Activated naive CD4-positive, alpha-beta T cell (primary cell): ENCODE measurements at regions not wholly inside any gene's neighbourhood (a gene's known extent, or its start where the extent isn't known, plus 50 kb on each side); places are given as distances from the start of the nearest gene placed in this dataset.

Source experiments
- DNase-seq, 4 experiments: peaks; one replicate each; lab custom pipeline; 2025; lab: John Stamatoyannopoulos, UW

GRCh38 chr18:44061438-44061837 is 619.2 kb upstream of the SETBP1 start:
- no peak for DNase-seq

GRCh38 chr18:44062345-44062744 is 618.3 kb upstream of the SETBP1 start:
- DNase-seq, result no peak

GRCh38 chr18:44065206-44065605 is 615.5 kb upstream of the SETBP1 start:
- no peak for DNase-seq

- DNase-seq, result no peak
Measured at GRCh38 chr18:44066541-44066940, 614.1 kb upstream of the SETBP1 start.

- no peak for DNase-seq
Measured at GRCh38 chr18:44067186-44067585, 613.5 kb upstream of the SETBP1 start.

- no peak for DNase-seq
Measured at GRCh38 chr18:44075038-44075437, 605.6 kb upstream of the SETBP1 start.

GRCh38 chr18:44079606-44080005 is 601.1 kb upstream of the SETBP1 start:
- DNase-seq, result no peak

- no peak for DNase-seq
Measured at GRCh38 chr18:44080054-44080453, 600.6 kb upstream of the SETBP1 start.

GRCh38 chr18:44089732-44090131 is 591.0 kb upstream of the SETBP1 start:
- DNase-seq, result no peak

- no peak for DNase-seq
Measured at GRCh38 chr18:44090453-44090852, 590.2 kb upstream of the SETBP1 start.

- DNase-seq, result no peak
Measured at GRCh38 chr18:44093253-44093652, 587.4 kb upstream of the SETBP1 start.

GRCh38 chr18:44096016-44096415 is 584.7 kb upstream of the SETBP1 start:
- DNase-seq, result no peak

GRCh38 chr18:44098551-44099098 is 582.1 kb upstream of the SETBP1 start:
- no peak for DNase-seq

- DNase-seq, result no peak
Measured at GRCh38 chr18:44107187-44107586, 573.5 kb upstream of the SETBP1 start.

GRCh38 chr18:44111337-44111736 is 569.4 kb upstream of the SETBP1 start:
- DNase-seq, result no peak

GRCh38 chr18:44117821-44118220 is 562.9 kb upstream of the SETBP1 start:
- no peak for DNase-seq

GRCh38 chr18:44119607-44120006 is 561.1 kb upstream of the SETBP1 start:
- DNase-seq, result no peak

GRCh38 chr18:44123743-44124142 is 556.9 kb upstream of the SETBP1 start:
- DNase-seq, result no peak

GRCh38 chr18:44125446-44125845 is 555.2 kb upstream of the SETBP1 start:
- DNase-seq, result no peak

GRCh38 chr18:44126598-44126997 is 554.1 kb upstream of the SETBP1 start:
- no peak for DNase-seq

- no peak for DNase-seq
Measured at GRCh38 chr18:44128365-44128764, 552.3 kb upstream of the SETBP1 start.

GRCh38 chr18:44130376-44130942 is 550.2 kb upstream of the SETBP1 start:
- no peak for DNase-seq

GRCh38 chr18:44133483-44133882 is 547.2 kb upstream of the SETBP1 start:
- no peak for DNase-seq

GRCh38 chr18:44134447-44134846 is 546.2 kb upstream of the SETBP1 start:
- no peak for DNase-seq
